Uterus (tissue), 3 donors: ENCODE measurements at regions not wholly inside any gene's neighbourhood (a gene's known extent, or its start where the extent isn't known, plus 50 kb on each side); places are given as distances from the start of the nearest gene placed in this dataset.
A peak's percentile ranks its signal among the peaks of the same experiment; 100 is the strongest.

Source experiments
- DNase-seq, 2 donors: peaks; one replicate each; pipeline ENCODE4 v3.0.0-alpha.2; 2019 to 2020
- H3K27ac ChIP-seq, 2 donors: fragments of 200-600 bp; sonication (generic); 1 replicate in 1 of 2; 2 replicates in 1 of 2; pipeline ENCODE4 v1.5.1; 2016 to 2018
- H3K27me3 ChIP-seq, 2 donors: fragments of 200-600 bp; sonication (generic); one replicate each; pipeline ENCODE4 v1.5.1; 2018 to 2019; ENCODE audit warnings: control low read depth in 1 of 2
- H3K36me3 ChIP-seq, 2 donors: fragments of 200-600 bp; sonication (generic); one replicate each; pipeline ENCODE4 v1.5.1; 2019; ENCODE audit warnings: control low read depth in 1 of 2
- H3K4me1 ChIP-seq, 2 donors: fragments of 200-600 bp; sonication (generic); one replicate each; pipeline ENCODE4 v1.5.1; 2018 to 2019; ENCODE audit warnings: control low read depth in 1 of 2
- H3K4me3 ChIP-seq, 2 donors: fragments of 200-600 bp; sonication (generic); 1 replicate in 1 of 2; 2 replicates in 1 of 2; pipeline ENCODE4 v1.5.1; 2018 to 2019; ENCODE audit warnings: mild to moderate bottlenecking in 1 of 2
- H3K9me3 ChIP-seq, 2 donors: fragments of 200-600 bp; sonication (generic); one replicate each; pipeline ENCODE4 v1.5.1; 2019; ENCODE audit warnings: control low read depth in 1 of 2
- POLR2A ChIP-seq, 2 donors: fragments of 450-650 bp; IDR thresholded peaks; one replicate each; pipeline ENCODE4 v1.6.1; 2016; ENCODE audit warnings: antibody characterized with exemption in 2 of 2, mild to moderate bottlenecking in 1 of 2, moderate library complexity in 1 of 2
- intact Hi-C: fragments of 100-400 bp; cut with DNase I; formaldehyde crosslinking; loops from one replicate; pipeline ENCODE4 v1.15.1; 2023; ENCODE audit warnings: low total_unique reads
- TF ChIP-seq, protein P1 (sequence below), 4 experiments: fragments of 200-600 bp in 2 of 4; fragments of 450-650 bp in 2 of 4; sonication (generic) in 2 of 4; IDR thresholded peaks; one replicate each; pipeline ENCODE4 v1.5.1; 2016 to 2019; ENCODE audit warnings: antibody characterized with exemption in 4 of 4, mild to moderate bottlenecking in 2 of 4, moderate library complexity in 1 of 4
- donor health status: DM: yes; HTN: yes; CAD: no.

DNA sequence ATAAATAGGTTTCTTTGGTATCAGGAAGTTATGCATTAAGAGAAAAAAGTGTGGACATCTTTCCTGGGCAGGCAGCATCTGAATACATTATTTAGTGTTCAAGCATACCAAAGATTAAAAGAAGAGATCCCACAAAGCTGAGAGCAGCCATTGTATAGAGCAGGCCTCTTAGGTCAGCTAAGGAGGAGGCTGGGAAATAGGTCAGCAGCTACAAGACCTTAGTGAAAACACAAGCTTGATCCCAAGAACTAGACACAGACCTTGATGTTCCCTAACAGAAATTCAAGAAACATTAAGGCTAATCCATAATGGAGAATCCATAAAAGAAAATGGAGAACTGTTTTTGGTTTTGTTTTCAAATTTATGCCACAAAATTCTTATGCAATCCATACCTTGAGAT, 135.3 kb upstream of the DPT start:
- Histone ChIP-seq H3K4me3 (no peak overlapping the region), H3K27ac (peak overlapping the region; percentile 40 to 62), H3K27me3 (no peaks in the 10 kb centered on the region), H3K9me3 (no peaks in the 10 kb centered on the region), H3K4me1 (no peaks in the 10 kb centered on the region), H3K36me3 (no peaks in the 10 kb centered on the region)
- intact Hi-C loops: no loop called here
- no peak for DNase-seq
- TF ChIP-seq, protein P1, sequence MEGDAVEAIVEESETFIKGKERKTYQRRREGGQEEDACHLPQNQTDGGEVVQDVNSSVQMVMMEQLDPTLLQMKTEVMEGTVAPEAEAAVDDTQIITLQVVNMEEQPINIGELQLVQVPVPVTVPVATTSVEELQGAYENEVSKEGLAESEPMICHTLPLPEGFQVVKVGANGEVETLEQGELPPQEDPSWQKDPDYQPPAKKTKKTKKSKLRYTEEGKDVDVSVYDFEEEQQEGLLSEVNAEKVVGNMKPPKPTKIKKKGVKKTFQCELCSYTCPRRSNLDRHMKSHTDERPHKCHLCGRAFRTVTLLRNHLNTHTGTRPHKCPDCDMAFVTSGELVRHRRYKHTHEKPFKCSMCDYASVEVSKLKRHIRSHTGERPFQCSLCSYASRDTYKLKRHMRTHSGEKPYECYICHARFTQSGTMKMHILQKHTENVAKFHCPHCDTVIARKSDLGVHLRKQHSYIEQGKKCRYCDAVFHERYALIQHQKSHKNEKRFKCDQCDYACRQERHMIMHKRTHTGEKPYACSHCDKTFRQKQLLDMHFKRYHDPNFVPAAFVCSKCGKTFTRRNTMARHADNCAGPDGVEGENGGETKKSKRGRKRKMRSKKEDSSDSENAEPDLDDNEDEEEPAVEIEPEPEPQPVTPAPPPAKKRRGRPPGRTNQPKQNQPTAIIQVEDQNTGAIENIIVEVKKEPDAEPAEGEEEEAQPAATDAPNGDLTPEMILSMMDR (IDR thresholded peaks at IDR 0.05): no peak
- TF ChIP-seq POLR2A (IDR thresholded peaks at IDR 0.05): no peak

DNA sequence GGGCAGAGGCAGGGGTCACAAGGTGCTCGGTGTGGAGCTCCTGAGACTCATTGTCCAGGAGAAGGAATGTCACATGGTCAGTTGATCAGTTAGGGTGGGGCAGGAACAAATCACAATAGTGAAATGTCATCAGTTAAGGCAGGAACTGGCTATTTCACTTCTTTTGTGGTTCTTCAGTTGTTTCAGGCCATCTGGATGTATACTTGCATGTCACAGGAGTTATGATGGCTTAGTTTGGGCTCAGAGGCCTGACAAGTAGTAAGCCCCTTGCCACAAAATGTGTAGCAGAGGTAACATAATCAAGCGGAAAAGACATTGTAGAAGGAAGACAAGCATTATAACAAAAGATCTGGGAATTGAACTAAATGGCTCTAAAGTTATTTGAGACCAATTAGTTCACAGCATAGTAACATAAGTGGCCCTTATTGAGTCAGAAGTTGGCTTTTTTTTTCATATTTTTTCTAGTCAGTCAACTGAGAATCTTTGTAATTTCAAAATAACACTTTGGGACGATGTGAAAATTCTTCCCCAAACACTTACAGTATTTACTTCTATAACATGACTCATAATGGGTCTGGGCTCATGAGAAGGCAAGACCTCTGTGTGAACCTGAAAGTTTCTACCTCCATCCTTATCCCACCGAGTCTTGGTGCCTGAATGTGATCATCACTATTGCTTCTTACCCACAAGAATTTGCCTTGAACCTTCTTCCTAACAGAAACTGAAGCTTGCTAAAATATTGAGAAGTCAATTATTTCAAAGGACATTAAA, 137.0 kb upstream of the DPT start:
- intact Hi-C loops: no loop called here
- Histone ChIP-seq H3K9me3 (no peaks in the 10 kb centered on the region), H3K4me3 (no peak overlapping the region), H3K27ac (no peak overlapping the region), H3K36me3 (no peaks in the 10 kb centered on the region), H3K4me1 (no peaks in the 10 kb centered on the region), H3K27me3 (no peaks in the 10 kb centered on the region)
- no peak for TF ChIP-seq POLR2A (IDR thresholded peaks at IDR 0.05)
- TF ChIP-seq, protein P1 (IDR thresholded peaks at IDR 0.05): no peak
- no peak for DNase-seq

DNA sequence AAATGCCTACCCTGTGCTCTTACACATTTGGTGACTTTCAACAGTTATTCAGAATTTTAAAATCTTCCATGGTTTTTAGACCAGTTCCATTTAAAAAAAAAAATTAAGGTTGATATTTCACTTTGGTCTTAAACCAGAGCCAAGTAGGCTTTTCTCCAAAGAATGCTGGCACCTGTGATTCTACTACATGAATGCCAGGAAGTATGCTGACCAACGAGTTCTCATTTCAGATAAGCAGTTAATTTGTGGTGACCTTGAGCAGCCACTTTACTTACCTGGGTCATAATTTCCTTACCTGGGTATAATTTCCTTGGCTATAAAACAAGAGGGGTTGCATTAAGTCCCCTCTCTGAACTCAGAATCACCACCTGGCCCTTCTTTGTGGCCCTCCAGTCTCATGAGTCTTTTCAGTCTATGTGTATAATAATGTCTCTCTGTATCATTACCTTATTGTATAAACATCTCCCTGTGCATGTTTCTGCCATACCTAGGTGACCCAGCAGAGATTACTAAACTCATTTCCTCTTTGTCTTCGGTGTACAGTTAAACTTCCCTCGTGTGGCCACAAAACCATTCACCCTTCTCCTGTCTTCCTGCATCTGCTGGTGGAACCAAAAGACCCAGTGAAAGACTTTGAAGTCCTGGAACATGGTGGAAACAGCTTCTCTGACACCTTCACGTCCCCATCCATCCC, 139.1 kb upstream of the DPT start:
- Histone ChIP-seq H3K27me3 (no peaks in the 10 kb centered on the region), H3K36me3 (no peaks in the 10 kb centered on the region), H3K9me3 (no peaks in the 10 kb centered on the region), H3K4me3 (no peak overlapping the region), H3K4me1 (no peaks in the 10 kb centered on the region), H3K27ac (no peak overlapping the region)
- TF ChIP-seq, protein P1 (IDR thresholded peaks at IDR 0.05): no peak
- no peak for TF ChIP-seq POLR2A (IDR thresholded peaks at IDR 0.05)
- intact Hi-C loops: no loop called here
- DNase-seq: no peak

DNA sequence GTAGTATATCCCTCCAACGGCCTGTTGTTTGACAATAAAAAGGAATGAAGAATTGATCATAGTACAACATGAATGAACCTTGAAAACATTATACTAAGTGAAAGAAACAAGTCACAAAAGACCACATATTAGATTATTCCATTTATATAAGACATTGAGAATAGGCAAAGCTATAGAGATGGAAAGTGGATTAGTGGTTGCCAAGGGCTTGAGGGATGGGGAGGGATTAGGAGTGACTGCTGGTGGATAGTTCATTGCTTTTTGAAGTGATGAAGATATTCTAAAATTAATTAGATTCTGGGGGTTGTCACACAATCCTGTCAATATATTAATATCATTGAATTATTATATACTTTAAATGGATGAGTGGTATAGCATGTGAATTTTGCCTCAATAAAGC, 142.5 kb upstream of the DPT start:
- H3K9me3 ChIP-seq: no peaks in the 10 kb centered on the region
- intact Hi-C loops: no loop called here
- no peaks in the 10 kb centered on the region for H3K36me3 ChIP-seq
- H3K4me3 ChIP-seq: no peak overlapping the region
- H3K27me3 ChIP-seq: no peaks in the 10 kb centered on the region
- no peak overlapping the region for H3K27ac ChIP-seq
- no peaks in the 10 kb centered on the region for H3K4me1 ChIP-seq
- TF ChIP-seq, protein P1 (IDR thresholded peaks at IDR 0.05): no peak
- no peak for TF ChIP-seq POLR2A (IDR thresholded peaks at IDR 0.05)
- no peak for DNase-seq

DNA sequence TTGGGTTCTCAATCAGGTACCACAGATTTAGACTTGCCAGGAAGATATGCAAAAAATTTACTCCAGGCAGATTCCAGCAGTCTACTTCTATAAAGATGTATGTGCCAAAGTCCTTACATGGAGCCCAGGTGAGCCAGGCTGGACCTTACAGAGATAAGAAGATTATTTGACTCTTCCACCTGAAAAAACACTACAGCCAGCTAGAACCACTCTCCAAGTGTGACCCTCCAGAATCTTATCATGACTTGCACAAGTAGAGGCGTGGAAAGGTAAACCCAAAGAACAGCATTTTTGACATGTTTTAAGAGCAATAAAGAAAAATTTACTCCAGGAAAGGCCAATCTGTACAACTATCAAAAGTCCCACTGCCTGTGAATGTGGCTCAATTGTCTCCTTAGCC, 146.8 kb upstream of the DPT start:
- H3K36me3 ChIP-seq: no peaks in the 10 kb centered on the region
- H3K27me3 ChIP-seq: no peaks in the 10 kb centered on the region
- DNase-seq: no peak
- H3K9me3 ChIP-seq: no peaks in the 10 kb centered on the region
- H3K4me1 ChIP-seq: peaks cover 0 to 7% of the 10 kb centered on the region in 2 donors
- H3K4me3 ChIP-seq: no peak overlapping the region
- H3K27ac ChIP-seq: no peak overlapping the region
- intact Hi-C loops: no loop called here
- TF ChIP-seq POLR2A (IDR thresholded peaks at IDR 0.05): no peak
- TF ChIP-seq, protein P1 (IDR thresholded peaks at IDR 0.05): no peak
